Stomach (tissue), 8 donors: ENCODE measurements at regions not wholly inside any gene's neighbourhood (a gene's known extent, or its start where the extent isn't known, plus 50 kb on each side); places are given as distances from the start of the nearest gene placed in this dataset.

Source experiments
- DNase-seq, 2 donors: peaks; one replicate each; pipeline versions ENCODE4 v3.0.0 to v3.0.0-alpha.2; 2013 to 2019
- H3K27ac ChIP-seq, 5 donors: fragments of 200-600 bp in 4 of 5; sonication (generic) in 4 of 5; one replicate each; pipeline ENCODE4 v1.5.1; 2013 to 2019; ENCODE audit warnings: mild to moderate bottlenecking in 1 of 5, moderate library complexity in 1 of 5
- H3K27me3 ChIP-seq, 3 donors: fragments of 200-600 bp; sonication (generic); one replicate each; pipeline ENCODE4 v1.5.1; 2017 to 2019; ENCODE audit warnings: mixed run types in 1 of 3
- H3K36me3 ChIP-seq, 4 donors: fragments of 200-600 bp; sonication (generic); 1 replicate in 3 of 4; 2 replicates in 1 of 4; pipeline ENCODE4 v1.5.1; 2016 to 2019
- H3K4me1 ChIP-seq, 4 donors: fragments of 200-600 bp; sonication (generic); one replicate each; pipeline ENCODE4 v1.5.1; 2016 to 2019
- H3K4me3 ChIP-seq, 4 donors: fragments of 200-600 bp; sonication (generic) in 3 of 4; one replicate each; pipeline ENCODE4 v1.5.1; 2016 to 2019; ENCODE audit warnings: mild to moderate bottlenecking in 1 of 4
- H3K9me3 ChIP-seq, 4 donors: fragments of 200-600 bp; sonication (generic); one replicate each; pipeline ENCODE4 v1.5.1; 2016 to 2019
- EP300 ChIP-seq: sonication (generic); formaldehyde crosslinking; IDR thresholded peaks from one replicate; pipeline ENCODE4 v1.6.1; 2017; ENCODE audit warnings: antibody characterized with exemption
- POLR2A ChIP-seq, 4 donors: fragments of 450-650 bp; IDR thresholded peaks; one replicate each; pipeline ENCODE4 v1.6.1; 2016; ENCODE audit warnings: antibody characterized with exemption in 4 of 4, control low read depth in 2 of 4, mild to moderate bottlenecking in 1 of 4, moderate library complexity in 1 of 4
- POLR2AphosphoS5 ChIP-seq, 3 donors: sonication (generic); formaldehyde crosslinking; IDR thresholded peaks; one replicate each; pipeline ENCODE4 v1.6.1; 2016; ENCODE audit warnings: antibody characterized with exemption in 3 of 3
- WGBS, 5 donors: extraction: QIAGEN DNeasy Blood & Tissue Kit in 3 of 5; methylation state at CpG; one replicate each; pipeline versions ENCODE4 v1.1.5 to v1.1.7; 2013 to 2018; 5-methylcytosine and 5-hydroxymethylcytosine counted together
- intact Hi-C: fragments of 100-400 bp; cut with DNase I; formaldehyde crosslinking; loops from one replicate; pipeline ENCODE4 v1.15.1; 2023; ENCODE audit warnings: low total_unique reads
- TF ChIP-seq, protein P1 (sequence below), 7 experiments: fragments of 450-650 bp in 4 of 7; fragments of 200-600 bp in 3 of 7; sonication (generic) in 3 of 7; IDR thresholded peaks; one replicate each; pipeline ENCODE4 v1.5.1; 2016 to 2019; ENCODE audit warnings: antibody characterized with exemption in 7 of 7, control low read depth in 2 of 7, mild to moderate bottlenecking in 1 of 7
- donor health status: healthy with polysubstance abuse.
- donor health status: Bipolar disorder and iron deficiency.
- donor health status: healthy.

DNA sequence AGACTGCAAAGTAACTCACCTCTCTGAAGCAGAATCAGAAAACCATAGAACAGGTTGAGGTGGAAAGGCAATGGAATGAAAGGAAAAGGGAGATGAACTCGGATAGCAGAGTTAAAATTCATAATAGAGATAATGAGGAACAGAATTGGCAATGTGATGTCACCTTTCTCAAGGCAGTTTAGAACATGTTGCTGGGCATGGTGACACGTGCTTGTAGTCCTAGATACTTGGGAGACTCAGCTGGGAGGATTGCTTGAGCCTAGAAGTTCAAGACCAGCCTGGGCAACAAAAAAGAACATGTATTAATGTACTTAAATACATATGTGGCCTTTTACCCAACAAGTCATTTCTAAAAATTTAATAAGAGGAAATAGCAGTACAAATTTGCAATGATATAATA lies 81.6 kb upstream of the MIER3 start:
- DNase-seq, result no peak
- 68 to 89% (median 81%) methylated on average over 2 of the region's 2 CpGs for WGBS, 5 donors
- Histone ChIP-seq H3K36me3 (no peaks in the 10 kb centered on the region), H3K27ac (no peak overlapping the region), H3K9me3 (no peaks in the 10 kb centered on the region), H3K4me3 (no peak overlapping the region), H3K4me1 (no peaks in the 10 kb centered on the region), H3K27me3 (no peaks in the 10 kb centered on the region)
- intact Hi-C loops, result no loop called here
- TF ChIP-seq POLR2A (IDR thresholded peaks at IDR 0.05) (no peak), EP300 (no peak), POLR2AphosphoS5 (IDR thresholded peaks at IDR 0.05) (no peak)
- TF ChIP-seq, protein P1, sequence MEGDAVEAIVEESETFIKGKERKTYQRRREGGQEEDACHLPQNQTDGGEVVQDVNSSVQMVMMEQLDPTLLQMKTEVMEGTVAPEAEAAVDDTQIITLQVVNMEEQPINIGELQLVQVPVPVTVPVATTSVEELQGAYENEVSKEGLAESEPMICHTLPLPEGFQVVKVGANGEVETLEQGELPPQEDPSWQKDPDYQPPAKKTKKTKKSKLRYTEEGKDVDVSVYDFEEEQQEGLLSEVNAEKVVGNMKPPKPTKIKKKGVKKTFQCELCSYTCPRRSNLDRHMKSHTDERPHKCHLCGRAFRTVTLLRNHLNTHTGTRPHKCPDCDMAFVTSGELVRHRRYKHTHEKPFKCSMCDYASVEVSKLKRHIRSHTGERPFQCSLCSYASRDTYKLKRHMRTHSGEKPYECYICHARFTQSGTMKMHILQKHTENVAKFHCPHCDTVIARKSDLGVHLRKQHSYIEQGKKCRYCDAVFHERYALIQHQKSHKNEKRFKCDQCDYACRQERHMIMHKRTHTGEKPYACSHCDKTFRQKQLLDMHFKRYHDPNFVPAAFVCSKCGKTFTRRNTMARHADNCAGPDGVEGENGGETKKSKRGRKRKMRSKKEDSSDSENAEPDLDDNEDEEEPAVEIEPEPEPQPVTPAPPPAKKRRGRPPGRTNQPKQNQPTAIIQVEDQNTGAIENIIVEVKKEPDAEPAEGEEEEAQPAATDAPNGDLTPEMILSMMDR (IDR thresholded peaks at IDR 0.05), result no peak

- Histone ChIP-seq H3K36me3 (no peaks in the 10 kb centered on the region), H3K4me3 (no peak overlapping the region), H3K27ac (no peak overlapping the region), H3K4me1 (no peaks in the 10 kb centered on the region), H3K27me3 (no peaks in the 10 kb centered on the region), H3K9me3 (no peaks in the 10 kb centered on the region)
- no peak for DNase-seq
- intact Hi-C loops, result no loop called here
- WGBS, 5 donors, result 70 to 78% (median 74%) methylated on average over 5 of the region's 5 CpGs
- TF ChIP-seq EP300 (no peak), POLR2AphosphoS5 (IDR thresholded peaks at IDR 0.05) (no peak), POLR2A (IDR thresholded peaks at IDR 0.05) (no peak)
- TF ChIP-seq, protein P1 (IDR thresholded peaks at IDR 0.05), result no peak
These were observed 82.4 kb upstream of the MIER3 start for GRCh38 chr5:57034201-57034916.

GRCh38 chr5:57035955-57036354 lies 84.0 kb upstream of the MIER3 start:
- H3K27me3 ChIP-seq, result no peaks in the 10 kb centered on the region
- no peak for DNase-seq
- no peak overlapping the region for H3K27ac ChIP-seq
- WGBS, 5 donors, result 81 to 90% (median 86%) methylated on average over 3 of the region's 3 CpGs
- H3K36me3 ChIP-seq, result no peaks in the 10 kb centered on the region
- H3K9me3 ChIP-seq, result no peaks in the 10 kb centered on the region
- no peak overlapping the region for H3K4me3 ChIP-seq
- intact Hi-C loops, result no loop called here
- TF ChIP-seq POLR2A (IDR thresholded peaks at IDR 0.05) (no peak), EP300 (no peak), POLR2AphosphoS5 (IDR thresholded peaks at IDR 0.05) (no peak)
- TF ChIP-seq, protein P1 (IDR thresholded peaks at IDR 0.05), result no peak
- no peaks in the 10 kb centered on the region for H3K4me1 ChIP-seq

GRCh38 chr5:57036761-57037160 lies 84.8 kb upstream of the MIER3 start:
- no peaks in the 10 kb centered on the region for H3K4me1 ChIP-seq
- TF ChIP-seq, protein P1 (IDR thresholded peaks at IDR 0.05), result no peak
- TF ChIP-seq EP300 (no peak), POLR2A (IDR thresholded peaks at IDR 0.05) (no peak), POLR2AphosphoS5 (IDR thresholded peaks at IDR 0.05) (no peak)
- H3K36me3 ChIP-seq, result no peaks in the 10 kb centered on the region
- H3K27me3 ChIP-seq, result no peaks in the 10 kb centered on the region
- WGBS, 5 donors, result 73 to 97% (median 89%) methylated on average over 3 of the region's 3 CpGs
- H3K4me3 ChIP-seq, result no peak overlapping the region
- intact Hi-C loops, result no loop called here
- no peaks in the 10 kb centered on the region for H3K9me3 ChIP-seq
- no peak for DNase-seq
- H3K27ac ChIP-seq, result no peak overlapping the region
